HepG2 (cell line): ENCODE measurements at regions not wholly inside any gene's neighbourhood (a gene's known extent, or its start where the extent isn't known, plus 50 kb on each side); places are given as distances from the start of the nearest gene placed in this dataset.

Source experiments
- CBX1 ChIP-seq: IDR thresholded peaks from one replicate; pipeline ENCODE4 v1.6.1; 2016; ENCODE audit warnings: antibody characterized with exemption, low read depth
- EZH2 ChIP-seq: conservative IDR thresholded peaks from 2 replicates; pipeline ENCODE4 v1.6.1; 2012; ENCODE audit warnings: mild to moderate bottlenecking, low read depth, low read length, moderate library complexity
- KAT2B ChIP-seq: fragments of 150-350 bp; IDR thresholded peaks from 2 replicates; pipeline ENCODE4 v1.6.1; 2014; ENCODE audit warnings: low read depth, low read length, borderline replicate concordance
- NFRKB ChIP-seq: fragments of 450-650 bp; IDR thresholded peaks from 2 replicates; pipeline ENCODE4 v1.6.1; 2017
- RARG ChIP-seq: sonication (generic); formaldehyde crosslinking; IDR thresholded peaks from 2 replicates; pipeline ENCODE4 v1.4.0; 2020; ENCODE audit warnings: low read depth, mild to moderate bottlenecking, missing genetic modification reagents
- REL ChIP-seq: sonication (generic); formaldehyde crosslinking; conservative IDR thresholded peaks from 2 replicates; pipeline ENCODE4 v1.8.0; 2022; ENCODE audit warnings: mild to moderate bottlenecking, missing genetic modification reagents, moderate library complexity
- SETDB1 ChIP-seq: sonication (generic); formaldehyde crosslinking; IDR thresholded peaks from 2 replicates; pipeline ENCODE4 v1.5.1; 2020; ENCODE audit warnings: missing genetic modification reagents, mild to moderate bottlenecking, borderline replicate concordance
- SMC3 ChIP-seq: IDR thresholded peaks from 2 replicates; pipeline ENCODE4 v1.6.1; 2011; ENCODE audit warnings: low read length, improper control_type of control experiment
- SP140L ChIP-seq: sonication (generic); formaldehyde crosslinking; IDR thresholded peaks from 2 replicates; pipeline ENCODE4 v1.4.0; 2020; ENCODE audit warnings: missing genetic modification reagents, borderline replicate concordance
- ZNF225 ChIP-seq: sonication (generic); formaldehyde crosslinking; IDR thresholded peaks from 2 replicates; pipeline ENCODE4 v1.4.0; 2020; ENCODE audit warnings: mild to moderate bottlenecking, missing genetic modification reagents
- ZNF230 ChIP-seq: sonication (generic); formaldehyde crosslinking; IDR thresholded peaks from 2 replicates; pipeline ENCODE4 v1.4.0; 2020; ENCODE audit warnings: mild to moderate bottlenecking, missing genetic modification reagents
- ZNF326 ChIP-seq: sonication (generic); formaldehyde crosslinking; IDR thresholded peaks from 2 replicates; pipeline ENCODE4 v1.4.0; 2020; ENCODE audit warnings: missing genetic modification reagents, borderline replicate concordance
- ZNF563 ChIP-seq: sonication (generic); formaldehyde crosslinking; IDR thresholded peaks from 2 replicates; pipeline ENCODE4 v1.8.0; 2022; ENCODE audit warnings: mild to moderate bottlenecking, moderate library complexity, missing genetic modification reagents
- TF ChIP-seq, protein P1 (sequence below): sonication (generic); formaldehyde crosslinking; IDR thresholded peaks from 2 replicates; pipeline ENCODE4 v1.4.0; 2020; ENCODE audit warnings: missing genetic modification reagents
- TF ChIP-seq, protein P2 (sequence below): sonication (generic); formaldehyde crosslinking; conservative IDR thresholded peaks from 2 replicates; pipeline ENCODE4 v1.5.0; 2020; ENCODE audit warnings: missing genetic modification reagents
- TF ChIP-seq, protein P3 (sequence below): sonication (generic); formaldehyde crosslinking; IDR thresholded peaks from 2 replicates; pipeline ENCODE4 v1.8.1; 2023; ENCODE audit warnings: missing genetic modification reagents, mild to moderate bottlenecking, borderline replicate concordance
- TF ChIP-seq, protein P4 (sequence below): sonication (generic); formaldehyde crosslinking; IDR thresholded peaks from 2 replicates; pipeline ENCODE4 v1.4.0; 2020; ENCODE audit warnings: missing genetic modification reagents, mild to moderate bottlenecking, borderline replicate concordance
- TF ChIP-seq, protein P5 (sequence below): sonication (generic); formaldehyde crosslinking; conservative IDR thresholded peaks from 2 replicates; pipeline ENCODE4 v1.4.0; 2020; ENCODE audit warnings: missing genetic modification reagents

DNA sequence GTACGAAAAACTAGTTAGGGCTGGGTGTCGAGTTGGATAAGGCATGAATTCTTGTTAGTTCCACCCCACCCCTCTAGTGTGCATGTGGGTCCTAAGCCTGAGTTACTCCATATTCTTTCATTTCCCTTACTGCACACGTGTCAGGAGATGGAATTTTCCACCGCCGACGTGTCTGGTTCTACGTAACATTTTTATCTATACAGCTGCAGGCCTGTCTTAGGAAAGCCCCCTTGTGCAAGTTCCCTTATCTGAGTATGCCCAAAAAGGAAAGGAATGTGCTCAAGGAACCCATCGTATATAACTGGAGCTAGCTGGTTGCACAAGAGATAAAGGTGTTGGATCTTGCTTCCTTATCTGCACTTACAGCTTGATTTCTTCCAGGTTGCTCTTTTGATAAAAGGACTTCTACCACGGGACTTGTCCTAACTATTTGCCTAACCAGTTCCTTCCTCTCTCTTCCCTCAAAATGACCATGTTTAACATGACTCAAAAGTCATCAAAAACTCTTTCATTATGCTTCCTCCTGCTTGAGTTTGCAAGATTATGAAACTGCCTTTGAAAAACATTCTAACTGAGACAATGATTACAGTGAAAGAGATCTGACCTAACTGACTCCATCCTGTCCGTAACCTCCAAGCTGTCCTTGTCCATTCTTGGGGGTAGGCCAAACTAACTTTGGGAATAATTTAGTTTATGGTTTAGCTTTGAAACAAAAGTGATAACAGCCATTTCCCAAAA lies 181.4 kb downstream of the AKR1D1 start (continued):
- TF ChIP-seq, protein P1, sequence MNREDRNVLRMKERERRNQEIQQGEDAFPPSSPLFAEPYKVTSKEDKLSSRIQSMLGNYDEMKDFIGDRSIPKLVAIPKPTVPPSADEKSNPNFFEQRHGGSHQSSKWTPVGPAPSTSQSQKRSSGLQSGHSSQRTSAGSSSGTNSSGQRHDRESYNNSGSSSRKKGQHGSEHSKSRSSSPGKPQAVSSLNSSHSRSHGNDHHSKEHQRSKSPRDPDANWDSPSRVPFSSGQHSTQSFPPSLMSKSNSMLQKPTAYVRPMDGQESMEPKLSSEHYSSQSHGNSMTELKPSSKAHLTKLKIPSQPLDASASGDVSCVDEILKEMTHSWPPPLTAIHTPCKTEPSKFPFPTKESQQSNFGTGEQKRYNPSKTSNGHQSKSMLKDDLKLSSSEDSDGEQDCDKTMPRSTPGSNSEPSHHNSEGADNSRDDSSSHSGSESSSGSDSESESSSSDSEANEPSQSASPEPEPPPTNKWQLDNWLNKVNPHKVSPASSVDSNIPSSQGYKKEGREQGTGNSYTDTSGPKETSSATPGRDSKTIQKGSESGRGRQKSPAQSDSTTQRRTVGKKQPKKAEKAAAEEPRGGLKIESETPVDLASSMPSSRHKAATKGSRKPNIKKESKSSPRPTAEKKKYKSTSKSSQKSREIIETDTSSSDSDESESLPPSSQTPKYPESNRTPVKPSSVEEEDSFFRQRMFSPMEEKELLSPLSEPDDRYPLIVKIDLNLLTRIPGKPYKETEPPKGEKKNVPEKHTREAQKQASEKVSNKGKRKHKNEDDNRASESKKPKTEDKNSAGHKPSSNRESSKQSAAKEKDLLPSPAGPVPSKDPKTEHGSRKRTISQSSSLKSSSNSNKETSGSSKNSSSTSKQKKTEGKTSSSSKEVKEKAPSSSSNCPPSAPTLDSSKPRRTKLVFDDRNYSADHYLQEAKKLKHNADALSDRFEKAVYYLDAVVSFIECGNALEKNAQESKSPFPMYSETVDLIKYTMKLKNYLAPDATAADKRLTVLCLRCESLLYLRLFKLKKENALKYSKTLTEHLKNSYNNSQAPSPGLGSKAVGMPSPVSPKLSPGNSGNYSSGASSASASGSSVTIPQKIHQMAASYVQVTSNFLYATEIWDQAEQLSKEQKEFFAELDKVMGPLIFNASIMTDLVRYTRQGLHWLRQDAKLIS (CRISPR knock-in tag), result peak; percentile 82
- TF ChIP-seq SMC3 (peak; percentile 56), ZNF230 (CRISPR knock-in tag) (no peak), SP140L (CRISPR knock-in tag) (peak; percentile 77; the same call in 1 of the 2 replicates), ZNF326 (no peak), NFRKB (no peak), ZNF225 (CRISPR knock-in tag) (no peak), ZNF563 (CRISPR knock-in tag) (no peak), KAT2B (no peak), SETDB1 (CRISPR knock-in tag) (no peak), CBX1 (no peak), RARG (no peak), EZH2 (no peak), REL (CRISPR knock-in tag) (no peak)
- TF ChIP-seq, protein P2, sequence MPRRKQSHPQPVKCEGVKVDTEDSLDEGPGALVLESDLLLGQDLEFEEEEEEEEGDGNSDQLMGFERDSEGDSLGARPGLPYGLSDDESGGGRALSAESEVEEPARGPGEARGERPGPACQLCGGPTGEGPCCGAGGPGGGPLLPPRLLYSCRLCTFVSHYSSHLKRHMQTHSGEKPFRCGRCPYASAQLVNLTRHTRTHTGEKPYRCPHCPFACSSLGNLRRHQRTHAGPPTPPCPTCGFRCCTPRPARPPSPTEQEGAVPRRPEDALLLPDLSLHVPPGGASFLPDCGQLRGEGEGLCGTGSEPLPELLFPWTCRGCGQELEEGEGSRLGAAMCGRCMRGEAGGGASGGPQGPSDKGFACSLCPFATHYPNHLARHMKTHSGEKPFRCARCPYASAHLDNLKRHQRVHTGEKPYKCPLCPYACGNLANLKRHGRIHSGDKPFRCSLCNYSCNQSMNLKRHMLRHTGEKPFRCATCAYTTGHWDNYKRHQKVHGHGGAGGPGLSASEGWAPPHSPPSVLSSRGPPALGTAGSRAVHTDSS (CRISPR knock-in tag), result no peak
- TF ChIP-seq, protein P3, sequence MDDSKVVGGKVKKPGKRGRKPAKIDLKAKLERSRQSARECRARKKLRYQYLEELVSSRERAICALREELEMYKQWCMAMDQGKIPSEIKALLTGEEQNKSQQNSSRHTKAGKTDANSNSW (CRISPR knock-in tag), result no peak
- TF ChIP-seq, protein P4, sequence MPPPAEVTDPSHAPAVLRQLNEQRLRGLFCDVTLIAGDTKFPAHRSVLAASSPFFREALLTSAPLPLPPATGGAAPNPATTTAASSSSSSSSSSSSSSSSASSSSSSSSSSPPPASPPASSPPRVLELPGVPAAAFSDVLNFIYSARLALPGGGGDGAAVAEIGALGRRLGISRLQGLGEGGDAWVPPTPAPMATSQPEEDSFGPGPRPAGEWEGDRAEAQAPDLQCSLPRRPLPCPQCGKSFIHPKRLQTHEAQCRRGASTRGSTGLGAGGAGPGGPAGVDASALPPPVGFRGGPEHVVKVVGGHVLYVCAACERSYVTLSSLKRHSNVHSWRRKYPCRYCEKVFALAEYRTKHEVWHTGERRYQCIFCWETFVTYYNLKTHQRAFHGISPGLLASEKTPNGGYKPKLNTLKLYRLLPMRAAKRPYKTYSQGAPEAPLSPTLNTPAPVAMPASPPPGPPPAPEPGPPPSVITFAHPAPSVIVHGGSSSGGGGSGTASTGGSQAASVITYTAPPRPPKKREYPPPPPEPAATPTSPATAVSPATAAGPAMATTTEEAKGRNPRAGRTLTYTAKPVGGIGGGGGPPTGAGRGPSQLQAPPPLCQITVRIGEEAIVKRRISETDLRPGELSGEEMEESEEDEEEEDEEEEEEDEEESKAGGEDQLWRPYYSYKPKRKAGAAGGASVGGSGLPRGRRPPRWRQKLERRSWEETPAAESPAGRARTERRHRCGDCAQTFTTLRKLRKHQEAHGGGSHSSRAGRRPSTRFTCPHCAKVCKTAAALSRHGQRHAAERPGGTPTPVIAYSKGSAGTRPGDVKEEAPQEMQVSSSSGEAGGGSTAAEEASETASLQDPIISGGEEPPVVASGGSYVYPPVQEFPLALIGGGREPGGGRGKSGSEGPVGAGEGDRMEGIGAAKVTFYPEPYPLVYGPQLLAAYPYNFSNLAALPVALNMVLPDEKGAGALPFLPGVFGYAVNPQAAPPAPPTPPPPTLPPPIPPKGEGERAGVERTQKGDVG, result no peak
- TF ChIP-seq, protein P5, sequence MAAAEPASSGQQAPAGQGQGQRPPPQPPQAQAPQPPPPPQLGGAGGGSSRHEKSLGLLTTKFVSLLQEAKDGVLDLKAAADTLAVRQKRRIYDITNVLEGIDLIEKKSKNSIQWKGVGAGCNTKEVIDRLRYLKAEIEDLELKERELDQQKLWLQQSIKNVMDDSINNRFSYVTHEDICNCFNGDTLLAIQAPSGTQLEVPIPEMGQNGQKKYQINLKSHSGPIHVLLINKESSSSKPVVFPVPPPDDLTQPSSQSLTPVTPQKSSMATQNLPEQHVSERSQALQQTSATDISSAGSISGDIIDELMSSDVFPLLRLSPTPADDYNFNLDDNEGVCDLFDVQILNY, result no peak
